DND-41 (cell line): ENCODE measurements at regions not wholly inside any gene's neighbourhood (a gene's known extent, or its start where the extent isn't known, plus 50 kb on each side); places are given as distances from the start of the nearest gene placed in this dataset.

Experiments
- ATAC-seq: fragments of 200-7000 bp; cut with Tn5 transposase; 3 replicates; pipeline ENCODE4 v1.9.1; 2021; ENCODE audit warnings: low read depth; ENCODE audit not compliant: insufficient read depth
- DNase-seq: peaks from one replicate; pipeline ENCODE4 v3.0.0-alpha.2; 2020
- H2AFZ ChIP-seq: 2 replicates; pipeline ENCODE4 v1.6.0; 2012; ENCODE audit warnings: low read depth, low read length
- H3K27ac ChIP-seq: 2 replicates; pipeline ENCODE4 v1.5.1; 2012; ENCODE audit warnings: low read length, inconsistent platforms
- H3K27me3 ChIP-seq: fragments of 200-600 bp; sonication (generic); 2 replicates; pipeline ENCODE4 v1.6.0; 2012; ENCODE audit warnings: low read length, mild to moderate bottlenecking, inconsistent platforms; ENCODE audit not compliant: insufficient read depth, poor library complexity
- H3K36me3 ChIP-seq: 2 replicates; pipeline ENCODE4 v1.5.1; 2012; ENCODE audit warnings: low read length, inconsistent platforms; ENCODE audit not compliant: insufficient read depth
- H3K4me1 ChIP-seq: 2 replicates; pipeline ENCODE4 v1.5.1; 2012; ENCODE audit warnings: mild to moderate bottlenecking, low read length; ENCODE audit not compliant: insufficient read depth
- H3K4me2 ChIP-seq: 2 replicates; pipeline ENCODE4 v1.6.0; 2012; ENCODE audit warnings: mild to moderate bottlenecking, moderate library complexity, low read length, inconsistent platforms; ENCODE audit not compliant: insufficient read depth
- H3K4me3 ChIP-seq, 2 experiments: fragments of 200-600 bp in 1 of 2; shearing (Covaris generic) in 1 of 2; 2 replicates each; pipeline ENCODE4 v1.5.1; 2012 to 2016; ENCODE audit warnings: inconsistent platforms in 2 of 2, low read length in 2 of 2, mild to moderate bottlenecking in 2 of 2, low read depth in 1 of 2, moderate library complexity in 1 of 2
- H3K79me2 ChIP-seq: 2 replicates; pipeline ENCODE4 v1.6.0; 2012; ENCODE audit warnings: low read length, inconsistent platforms; ENCODE audit not compliant: insufficient read depth
- H3K9ac ChIP-seq: 2 replicates; pipeline ENCODE4 v1.6.0; 2012; ENCODE audit warnings: low read depth, mild to moderate bottlenecking, inconsistent platforms, low read length, moderate library complexity
- H3K9me3 ChIP-seq: 2 replicates; pipeline ENCODE4 v1.5.1; 2012; ENCODE audit warnings: low read length, moderate library complexity, mild to moderate bottlenecking, inconsistent platforms; ENCODE audit not compliant: insufficient read depth, severe bottlenecking
- H4K20me1 ChIP-seq: 2 replicates; pipeline ENCODE4 v1.6.0; 2012; ENCODE audit warnings: low read length; ENCODE audit not compliant: insufficient read depth
- CTCF ChIP-seq: IDR thresholded peaks from 2 replicates; pipeline ENCODE4 v1.5.1; 2012; ENCODE audit warnings: borderline replicate concordance, low read length, moderate library complexity, mild to moderate bottlenecking; ENCODE audit not compliant: poor library complexity, severe bottlenecking; ENCODE audit errors: extremely low read depth
- EZH2 ChIP-seq: IDR thresholded peaks from 3 replicates; pipeline ENCODE4 v1.6.1; 2012; ENCODE audit warnings: borderline replicate concordance, low read depth, mild to moderate bottlenecking, moderate library complexity, low read length, inconsistent platforms; ENCODE audit not compliant: severe bottlenecking

GRCh38 chr10:83312570-83312969 lies 826.7 kb upstream of the GHITM start:
- H3K27me3 ChIP-seq, result no peaks in the 10 kb centered on the region
- TF ChIP-seq EZH2 (no peak), CTCF (no peak)
- no peaks in the 10 kb centered on the region for H4K20me1 ChIP-seq
- DNase-seq (no peak), ATAC-seq (no peak)
- H3K4me3 ChIP-seq, result no peak overlapping the region
- no peaks in the 10 kb centered on the region for H3K4me1 ChIP-seq
- no peak overlapping the region for H3K4me2 ChIP-seq
- H2AFZ ChIP-seq, result no peak overlapping the region
- no peak overlapping the region for H3K27ac ChIP-seq
- H3K9ac ChIP-seq, result no peak overlapping the region
- H3K9me3 ChIP-seq, result no peaks in the 10 kb centered on the region
- no peaks in the 10 kb centered on the region for H3K36me3 ChIP-seq
- H3K79me2 ChIP-seq, result no peaks in the 10 kb centered on the region

- H3K9ac ChIP-seq, result no peak overlapping the region
- no peak overlapping the region for H2AFZ ChIP-seq
- H4K20me1 ChIP-seq, result no peaks in the 10 kb centered on the region
- ATAC-seq, result no peak
- no peak for TF ChIP-seq EZH2
- TF ChIP-seq CTCF, result no peak
- no peak overlapping the region for H3K4me3 ChIP-seq
- no peaks in the 10 kb centered on the region for H3K79me2 ChIP-seq
- DNase-seq, result no peak
- no peak overlapping the region for H3K4me2 ChIP-seq
- H3K27me3 ChIP-seq, result no peaks in the 10 kb centered on the region
- no peaks in the 10 kb centered on the region for H3K9me3 ChIP-seq
- no peak overlapping the region for H3K27ac ChIP-seq
- no peaks in the 10 kb centered on the region for H3K36me3 ChIP-seq
- H3K4me1 ChIP-seq, result no peaks in the 10 kb centered on the region
These were observed 806.6 kb upstream of the GHITM start for GRCh38 chr10:83332690-83333089.

GRCh38 chr10:83333566-83333965 lies 805.7 kb upstream of the GHITM start:
- Histone ChIP-seq H3K9ac (no peak overlapping the region), H3K4me3 (no peak overlapping the region), H3K27me3 (no peaks in the 10 kb centered on the region), H3K4me2 (no peak overlapping the region), H3K4me1 (no peaks in the 10 kb centered on the region), H3K79me2 (no peaks in the 10 kb centered on the region), H3K9me3 (no peaks in the 10 kb centered on the region), H3K27ac (no peak overlapping the region), H2AFZ (no peak overlapping the region), H4K20me1 (no peaks in the 10 kb centered on the region), H3K36me3 (no peaks in the 10 kb centered on the region)
- no peak for DNase-seq
- ATAC-seq, result no peak
- TF ChIP-seq EZH2 (no peak), CTCF (no peak)

GRCh38 chr10:83343676-83344075 lies 795.6 kb upstream of the GHITM start:
- Histone ChIP-seq H4K20me1 (no peaks in the 10 kb centered on the region), H3K4me2 (no peak overlapping the region), H3K27ac (no peak overlapping the region), H3K4me1 (no peaks in the 10 kb centered on the region), H3K9me3 (no peaks in the 10 kb centered on the region), H2AFZ (no peak overlapping the region), H3K9ac (no peak overlapping the region), H3K36me3 (no peaks in the 10 kb centered on the region), H3K27me3 (no peaks in the 10 kb centered on the region), H3K79me2 (no peaks in the 10 kb centered on the region), H3K4me3 (no peak overlapping the region)
- DNase-seq (no peak), ATAC-seq (no peak)
- no peak for TF ChIP-seq EZH2
- no peak for TF ChIP-seq CTCF
